ENCODE measurements at regions not wholly inside any gene's neighbourhood (a gene's known extent, or its start where the extent isn't known, plus 50 kb on each side); places are given as distances from the start of the nearest gene placed in this dataset.

- ATAC-seq (ENCODE audit: insufficient number of reproducible peaks, low FRiP score, low read depth): no peak
- H3K36me3 ChIP-seq: no peaks in the 10 kb centered on the region
- no peak for TF ChIP-seq CTCF (IDR thresholded peaks at IDR 0.05)
Measured at GRCh38 chr14:71366861-71367260, 459.6 kb downstream of the PCNX1 start.

DNA sequence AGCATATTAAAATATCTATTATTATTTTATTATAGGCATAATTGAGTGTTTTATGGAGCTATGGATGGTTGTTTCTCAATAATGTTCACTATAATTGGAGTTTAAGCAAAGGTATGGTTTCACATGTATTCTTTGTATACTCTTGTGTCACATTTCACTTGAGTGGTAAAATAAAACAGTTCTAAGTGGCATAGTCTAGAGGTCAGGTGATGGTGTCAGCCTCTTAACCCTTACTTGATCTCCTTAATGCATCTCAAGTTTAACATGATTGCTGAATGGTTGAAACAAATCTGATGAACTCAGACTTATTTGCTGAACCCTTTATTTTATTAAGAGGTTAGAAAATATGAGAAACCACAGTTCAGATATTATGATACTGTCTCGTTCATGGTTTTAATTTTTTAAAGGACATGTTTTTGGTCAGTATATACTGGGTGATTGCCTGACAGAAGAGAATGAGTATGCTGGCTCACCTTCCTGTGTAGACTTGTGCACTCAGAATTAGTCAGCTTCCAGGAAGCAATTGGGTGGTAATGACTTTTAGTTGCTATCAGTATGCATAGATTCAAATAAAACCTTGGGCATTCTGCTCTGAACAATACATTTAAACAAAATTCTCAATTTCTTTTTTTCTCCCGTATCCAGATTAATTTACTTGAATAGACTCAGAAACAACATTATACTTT lies 464.6 kb downstream of the PCNX1 start:
- peaks cover 14% of the 10 kb centered on the region in 2 donors for H3K4me1 ChIP-seq (ENCODE audit: control insufficient read depth in 1 of 2, low read depth in 2 of 2)
- no peaks in the 10 kb centered on the region for H3K9me3 ChIP-seq
- H3K36me3 ChIP-seq: no peaks in the 10 kb centered on the region
- H3K27ac ChIP-seq: peak overlapping the region; percentile 37 to 39
- H3K4me3 ChIP-seq: no peak overlapping the region
- no peak for TF ChIP-seq CTCF (IDR thresholded peaks at IDR 0.05)
- H3K27me3 ChIP-seq (replicated peaks; ENCODE audit: insufficient read depth): no peaks in the 10 kb centered on the region
- DNase-seq (ENCODE audit: low spot score) (no peak), ATAC-seq (ENCODE audit: insufficient number of reproducible peaks, low FRiP score, low read depth) (no peak)

More at GRCh38 chr14:71366861-71367260, 459.6 kb downstream of the PCNX1 start:
- H3K4me1 ChIP-seq (ENCODE audit: control insufficient read depth in 1 of 2, low read depth in 2 of 2): peaks cover 21 to 38% of the 10 kb centered on the region in 2 donors
- DNase-seq (ENCODE audit: low spot score): no peak
- H3K4me3 ChIP-seq: no peak overlapping the region
- no peaks in the 10 kb centered on the region for H3K9me3 ChIP-seq
- no peak overlapping the region for H3K27ac ChIP-seq
- H3K27me3 ChIP-seq (replicated peaks; ENCODE audit: insufficient read depth): no peaks in the 10 kb centered on the region

- Histone ChIP-seq H3K4me3 (no peak overlapping the region), H3K4me1 (ENCODE audit: control insufficient read depth in 1 of 2, low read depth in 2 of 2) (peaks cover 14% of the 10 kb centered on the region in 2 donors), H3K36me3 (no peaks in the 10 kb centered on the region), H3K27me3 (replicated peaks; ENCODE audit: insufficient read depth) (no peaks in the 10 kb centered on the region), H3K9me3 (no peaks in the 10 kb centered on the region), H3K27ac (peak overlapping the region; percentile 37 to 39)
- no peak for TF ChIP-seq CTCF (IDR thresholded peaks at IDR 0.05)
- no peak for ATAC-seq (ENCODE audit: insufficient number of reproducible peaks, low FRiP score, low read depth)
- DNase-seq (ENCODE audit: low spot score): no peak
Measured at GRCh38 chr14:71372411-71372838, 465.2 kb downstream of the PCNX1 start.

DNA sequence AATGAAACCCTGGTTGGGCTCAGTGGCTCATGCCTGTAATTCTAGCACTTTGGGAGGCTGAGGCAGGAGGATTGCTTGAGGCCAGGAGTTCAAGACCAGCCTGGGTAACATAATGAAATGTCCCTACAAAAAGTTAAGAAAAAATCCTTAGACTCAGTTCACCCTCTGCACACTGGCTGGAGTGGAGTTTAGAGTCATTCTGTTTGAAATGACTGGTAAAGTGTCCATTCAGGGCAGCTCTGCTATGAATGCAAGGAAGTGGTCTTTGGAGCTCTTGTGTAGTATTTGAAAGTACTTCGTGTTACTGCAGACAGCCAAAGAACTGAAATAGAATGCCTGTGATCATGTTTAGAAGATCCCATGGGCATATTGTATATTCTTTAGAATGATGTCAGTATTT lies 466.5 kb downstream of the PCNX1 start:
- no peaks in the 10 kb centered on the region for H3K9me3 ChIP-seq
- H3K27ac ChIP-seq: no peak overlapping the region
- no peak for TF ChIP-seq CTCF (IDR thresholded peaks at IDR 0.05)
- H3K4me1 ChIP-seq (ENCODE audit: control insufficient read depth in 1 of 2, low read depth in 2 of 2): peaks cover 15 to 22% of the 10 kb centered on the region in 2 donors
- no peaks in the 10 kb centered on the region for H3K27me3 ChIP-seq (replicated peaks; ENCODE audit: insufficient read depth)
- no peaks in the 10 kb centered on the region for H3K36me3 ChIP-seq
- DNase-seq (ENCODE audit: low spot score): no peak
- no peak for ATAC-seq (ENCODE audit: insufficient number of reproducible peaks, low FRiP score, low read depth)
- no peak overlapping the region for H3K4me3 ChIP-seq

DNA sequence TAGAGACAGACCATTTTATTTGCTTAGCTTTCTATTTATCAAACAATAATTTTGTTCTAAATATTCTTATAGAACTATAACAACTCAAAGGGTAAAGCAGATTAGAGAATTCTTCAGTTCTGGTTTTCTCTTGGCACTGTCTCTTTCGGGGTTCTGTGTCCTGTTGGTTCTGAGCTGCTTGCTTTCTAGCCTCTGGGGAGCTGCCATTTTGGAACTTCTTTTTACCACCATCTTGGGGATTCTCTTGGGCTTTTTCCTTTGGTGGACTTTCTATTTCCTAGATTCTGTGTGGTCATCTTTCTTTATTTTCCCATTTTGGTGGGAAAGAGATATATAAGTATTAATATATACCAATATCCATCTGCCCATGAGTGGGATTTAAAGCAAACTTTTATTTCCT lies 467.7 kb downstream of the PCNX1 start:
- no peaks in the 10 kb centered on the region for H3K9me3 ChIP-seq
- DNase-seq (ENCODE audit: low spot score) (no peak), ATAC-seq (ENCODE audit: insufficient number of reproducible peaks, low FRiP score, low read depth) (no peak)
- H3K27ac ChIP-seq: no peak overlapping the region
- TF ChIP-seq CTCF (IDR thresholded peaks at IDR 0.05): no peak
- H3K36me3 ChIP-seq: no peaks in the 10 kb centered on the region
- no peak overlapping the region for H3K4me3 ChIP-seq
- peaks cover 17 to 28% of the 10 kb centered on the region in 2 donors for H3K4me1 ChIP-seq (ENCODE audit: control insufficient read depth in 1 of 2, low read depth in 2 of 2)
- no peaks in the 10 kb centered on the region for H3K27me3 ChIP-seq (replicated peaks; ENCODE audit: insufficient read depth)
